COLO668 (cell line): ENCODE measurements at regions not wholly inside any gene's neighbourhood (a gene's known extent, or its start where the extent isn't known, plus 50 kb on each side); places are given as distances from the start of the nearest gene placed in this dataset.
"Not testable (repeated sequence)": the region's sequence is repeated elsewhere in the genome, so short reads cannot be mapped to it uniquely, and the experiment has no call there.

Experiments
- DNase-seq: peaks from one replicate; lab custom pipeline; 2025; ENCODE audit not compliant: unreplicated experiment; lab: John Stamatoyannopoulos, UW

DNA sequence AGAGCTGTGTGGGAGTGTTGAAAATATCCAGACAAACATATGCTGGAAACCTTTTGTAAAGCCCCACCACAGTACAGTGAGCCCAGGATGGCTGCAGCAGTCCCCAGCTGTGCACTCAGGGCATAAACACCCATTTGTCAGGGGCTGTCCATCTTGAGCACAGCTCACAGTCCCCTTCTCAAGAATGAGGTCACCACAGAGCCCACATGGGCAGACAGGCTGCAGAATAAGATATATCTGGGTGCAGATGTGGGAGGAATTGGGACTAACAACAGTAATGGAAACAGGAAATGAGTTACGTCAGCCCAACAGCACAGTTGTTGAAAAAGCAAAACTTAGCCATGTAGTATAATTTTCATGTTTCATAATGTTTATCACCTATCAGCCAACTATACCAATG is 219.6 kb downstream of the ETAA1 start:
- no peak for DNase-seq

DNA sequence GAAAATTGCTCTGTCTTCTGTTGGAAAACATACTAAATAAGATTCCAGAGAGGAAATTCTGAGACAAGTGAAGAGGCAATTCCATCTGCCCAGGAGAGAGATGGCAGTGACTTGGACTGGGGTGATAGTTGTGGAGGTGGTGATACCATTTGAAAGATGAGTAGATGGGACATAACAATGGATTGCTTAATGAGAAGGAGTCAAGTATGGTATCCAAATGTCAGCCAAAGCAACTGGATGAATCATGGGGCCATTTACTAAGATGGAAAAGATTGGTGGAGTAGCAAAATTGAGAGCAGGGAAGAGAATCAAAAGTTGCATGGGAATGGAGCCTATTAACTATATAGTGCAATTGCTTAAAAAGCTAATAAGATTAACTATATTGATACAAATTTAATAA is 222.1 kb downstream of the ETAA1 start:
- no peak for DNase-seq

DNA sequence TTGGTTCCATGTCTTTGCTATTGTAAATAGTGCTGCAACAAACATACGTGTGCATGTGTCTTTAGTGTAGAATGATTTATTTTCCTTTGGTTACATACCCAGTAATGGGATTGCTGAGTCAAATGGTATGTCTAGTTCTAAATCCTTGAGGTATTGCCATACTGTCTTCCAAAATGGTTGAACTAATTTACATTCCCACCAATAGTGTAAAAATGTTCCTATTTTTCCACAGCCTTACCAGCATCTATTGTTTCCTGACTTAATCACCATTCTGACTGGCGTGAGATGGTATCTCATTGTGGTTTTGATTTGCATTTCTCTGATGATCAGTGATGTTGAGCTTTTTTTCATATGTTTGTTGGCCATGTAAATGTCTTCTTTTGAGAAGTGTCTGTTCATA is 226.6 kb downstream of the ETAA1 start:
- DNase-seq, result not testable (repeated sequence)

DNA sequence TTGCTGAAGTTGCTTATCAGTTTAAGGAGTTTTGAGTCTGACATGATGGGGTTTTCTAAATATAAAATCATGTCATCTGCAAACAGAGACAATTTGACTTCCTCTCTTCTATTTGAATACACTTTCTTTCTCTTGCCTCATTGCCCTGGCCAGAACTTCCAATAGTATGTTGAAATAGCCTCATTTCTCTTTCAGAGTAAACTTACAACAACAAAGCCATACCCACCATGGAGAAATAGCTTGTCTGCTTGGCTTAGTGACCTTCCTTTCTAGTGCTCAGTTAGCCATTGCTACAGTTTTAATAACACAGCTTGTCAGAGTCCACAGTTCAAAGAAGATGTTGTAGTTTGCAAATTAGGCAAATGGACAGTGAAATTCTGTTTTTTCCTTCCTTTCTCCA is 228.0 kb downstream of the ETAA1 start:
- no peak for DNase-seq

DNA sequence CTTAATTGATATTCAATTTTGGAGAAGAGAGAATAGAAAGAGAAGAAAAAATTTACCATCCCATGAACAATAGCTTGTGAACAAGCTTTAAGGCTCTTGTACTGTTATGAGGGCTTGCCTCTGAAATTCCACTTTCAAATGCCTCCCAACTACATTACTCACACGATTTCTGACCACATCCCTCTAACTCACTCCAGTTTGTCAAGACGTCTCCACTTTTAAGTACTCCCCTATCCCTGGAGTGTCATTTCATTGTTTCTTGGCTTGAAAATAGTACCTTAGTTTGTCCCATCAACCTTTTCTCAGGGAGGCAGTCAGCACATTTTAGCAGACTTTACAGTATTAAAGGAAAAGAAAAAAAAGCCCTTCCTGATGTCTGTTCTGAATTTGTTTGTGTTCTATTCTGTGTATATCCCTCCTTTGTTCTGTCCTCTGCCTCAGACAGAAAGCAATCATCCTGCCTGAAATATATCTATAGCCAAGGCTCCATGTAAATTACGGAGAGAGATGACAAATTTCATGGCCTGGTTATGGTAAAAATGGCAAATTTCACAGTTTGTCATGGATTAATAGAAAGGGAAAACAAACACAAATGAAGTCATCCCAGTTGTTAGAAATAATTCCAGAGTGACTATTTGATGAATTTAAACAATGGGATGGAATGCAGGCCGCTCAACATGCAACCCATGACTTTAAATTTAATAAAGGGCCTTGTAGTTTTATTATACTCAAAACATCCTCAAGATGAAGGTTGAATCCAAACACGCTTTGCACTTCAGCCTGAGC is 228.8 kb downstream of the ETAA1 start:
- DNase-seq, result no peak

GRCh38 chr2:67626656-67627055 is 229.5 kb downstream of the ETAA1 start:
- no peak for DNase-seq

DNA sequence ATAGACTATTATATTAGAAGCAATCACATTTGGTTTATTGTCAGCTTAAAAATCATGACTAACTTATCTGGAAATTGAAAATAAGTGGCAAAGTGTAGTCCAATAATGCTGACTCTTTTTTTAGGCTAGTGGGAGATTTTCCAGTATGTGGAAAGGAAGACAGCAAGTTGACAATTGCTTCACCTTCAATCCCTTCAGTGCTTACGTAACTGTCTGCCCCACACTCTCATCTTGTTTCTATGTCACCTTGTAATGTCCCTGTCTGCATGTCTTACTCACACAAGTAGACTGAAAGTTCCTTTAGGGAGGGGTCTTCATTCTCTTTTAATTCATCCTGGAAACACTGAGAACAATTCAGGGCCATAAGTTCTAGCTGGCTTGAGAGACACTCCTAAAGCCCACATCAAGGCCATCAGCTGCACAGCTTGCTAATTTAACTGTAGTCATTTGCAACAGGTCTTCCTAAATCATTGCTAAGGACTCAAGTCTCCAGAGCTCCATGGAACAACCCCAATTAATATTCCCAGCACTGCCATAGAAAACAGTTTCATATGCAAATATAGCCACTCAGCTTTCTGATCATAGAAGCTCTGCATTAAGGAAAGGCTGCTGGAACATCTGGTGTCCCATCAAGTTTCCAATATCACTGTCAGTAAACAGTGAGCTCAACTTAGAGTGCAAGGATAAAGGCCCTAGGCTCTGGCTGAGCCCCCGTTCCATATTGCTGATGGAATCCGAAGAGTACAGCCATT is 230.5 kb downstream of the ETAA1 start:
- DNase-seq, result no peak

DNA sequence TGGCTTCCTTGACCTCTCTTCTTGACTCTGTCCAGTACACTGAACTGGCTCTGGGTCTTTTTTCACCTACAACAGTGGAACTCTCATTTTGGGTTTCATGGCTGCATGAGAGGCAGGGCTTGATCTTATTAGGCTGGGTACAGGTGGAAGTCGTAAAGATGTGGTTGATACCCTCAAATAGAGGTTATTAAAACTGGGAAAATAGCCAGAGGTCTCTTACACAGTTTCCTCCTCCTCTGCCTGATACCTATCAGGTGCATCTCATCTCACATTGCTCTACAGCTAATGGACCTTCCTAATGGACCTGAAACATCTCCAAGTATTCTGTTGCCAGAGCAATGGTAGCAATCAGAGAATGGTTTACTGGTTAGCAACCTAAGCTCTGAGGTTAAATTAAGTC is 231.8 kb downstream of the ETAA1 start:
- DNase-seq, result no peak

- DNase-seq, result no peak
These were observed 234.3 kb downstream of the ETAA1 start for GRCh38 chr2:67631483-67631882.

DNA sequence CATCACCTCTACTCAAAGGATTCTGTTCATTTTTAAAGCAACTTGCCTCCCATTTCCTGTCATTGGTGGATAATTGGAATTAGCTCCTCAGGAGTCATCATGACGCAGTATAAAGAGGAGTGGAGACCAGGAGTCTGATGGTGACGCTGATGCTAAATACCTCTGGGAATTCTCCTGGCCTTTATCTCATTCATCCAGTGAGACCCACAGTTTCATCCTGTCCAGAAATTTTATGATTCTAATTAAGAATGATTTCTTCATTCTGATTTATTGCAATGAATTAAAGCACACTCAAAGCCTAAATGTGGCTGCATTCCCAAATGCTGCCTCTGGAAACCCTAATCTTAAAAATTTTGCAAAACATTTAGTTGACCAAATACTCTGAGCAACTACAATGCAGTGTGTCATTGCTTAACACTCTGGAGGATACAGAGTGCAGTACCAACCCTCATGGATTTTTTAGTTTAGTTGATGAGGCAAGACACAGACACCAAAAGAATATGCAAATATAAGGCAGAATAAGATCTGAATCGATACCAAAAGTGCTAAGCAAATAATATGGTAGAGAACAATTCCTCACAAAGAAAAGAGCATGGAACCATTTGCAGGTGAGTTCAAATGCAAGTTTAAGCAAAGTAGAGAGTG is 236.2 kb downstream of the ETAA1 start:
- DNase-seq, result no peak

DNA sequence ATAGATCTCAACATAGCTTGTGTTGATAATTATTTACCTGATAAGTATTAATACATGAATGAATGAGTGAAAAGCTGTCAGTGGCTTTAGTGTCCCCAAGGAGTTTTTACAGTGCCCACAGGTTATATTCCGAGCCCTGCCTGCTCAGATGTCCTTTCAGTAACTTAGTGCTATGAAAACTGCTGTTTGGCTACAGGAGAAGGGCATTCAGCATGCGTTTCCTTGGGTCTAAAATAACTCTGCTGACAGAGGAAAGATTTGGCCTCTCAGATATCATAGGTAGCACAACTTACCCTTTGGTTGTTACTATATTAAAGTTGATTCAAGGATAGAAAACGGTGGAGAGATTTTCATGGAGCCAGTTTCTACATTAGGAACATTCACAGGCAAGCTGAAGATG is 241.0 kb downstream of the ETAA1 start:
- no peak for DNase-seq

DNA sequence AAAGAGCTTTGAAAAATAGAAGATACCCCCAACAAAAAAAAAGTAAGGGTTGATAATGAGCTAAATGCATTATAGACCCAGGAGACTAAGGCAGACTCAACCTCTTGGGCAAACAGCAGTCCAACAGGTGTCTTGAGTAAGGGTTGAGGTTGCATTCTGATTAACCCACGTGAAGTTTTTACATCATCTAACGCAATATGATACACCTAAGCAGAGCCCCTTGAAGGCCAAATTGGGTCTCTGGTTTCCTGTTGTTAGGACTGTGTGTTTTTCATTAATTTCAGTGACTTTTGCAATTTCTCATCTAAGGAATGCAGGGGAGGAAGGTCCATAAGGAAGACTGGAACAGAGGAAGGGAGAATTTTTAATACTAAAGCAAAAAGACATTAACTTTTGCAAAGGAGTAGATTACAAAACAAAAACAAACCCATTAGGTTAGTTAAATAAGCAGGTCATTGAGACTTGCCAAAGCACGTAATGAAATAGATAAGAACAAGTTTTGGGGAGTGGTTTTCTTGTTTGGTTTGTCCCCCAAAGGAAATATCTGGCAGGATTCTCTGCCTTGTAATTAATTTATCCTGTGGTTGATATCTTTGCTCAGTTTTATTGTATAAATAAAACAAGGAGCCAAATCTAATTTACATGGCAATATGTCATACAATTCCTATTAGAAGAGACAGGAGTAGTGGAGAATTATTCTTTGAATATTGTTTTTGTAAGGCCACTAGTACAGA is 244.3 kb downstream of the ETAA1 start:
- DNase-seq, result no peak

DNA sequence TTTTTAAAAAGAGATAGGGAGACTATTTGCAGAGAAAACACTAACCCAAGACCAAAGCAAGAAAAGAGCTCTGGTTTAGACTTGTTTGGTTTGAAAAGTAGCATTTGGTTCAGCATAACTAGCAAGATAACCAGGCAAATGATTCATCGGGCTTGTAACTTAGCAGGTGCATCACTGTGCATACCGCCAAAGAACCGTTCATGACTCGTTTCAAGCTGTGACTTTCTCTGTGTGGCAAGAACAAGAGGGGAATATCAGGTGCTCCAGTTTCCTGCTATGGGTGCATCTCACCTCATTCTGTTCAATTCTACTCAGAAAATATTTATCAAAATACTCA is 244.9 kb downstream of the ETAA1 start:
- DNase-seq, result no peak

DNA sequence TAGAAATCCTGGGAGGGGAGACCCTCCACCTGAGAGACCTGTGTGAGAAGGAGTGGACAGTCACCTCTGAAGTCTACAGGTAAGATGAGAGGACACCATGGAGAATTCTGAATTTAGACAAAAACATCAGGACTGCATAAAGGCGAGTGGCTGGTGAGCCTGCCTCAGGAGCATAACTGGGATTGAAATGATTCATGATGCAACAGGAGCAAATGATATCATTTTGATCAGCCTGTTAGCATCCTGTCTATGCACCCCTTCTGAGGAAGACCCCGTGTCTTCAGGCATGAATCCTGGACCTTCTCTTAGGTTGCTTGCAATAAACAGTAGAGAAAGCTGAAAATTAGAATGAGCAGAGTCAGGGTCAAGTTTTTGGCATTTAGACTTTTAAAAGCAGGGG is 245.8 kb downstream of the ETAA1 start:
- DNase-seq, result no peak

DNA sequence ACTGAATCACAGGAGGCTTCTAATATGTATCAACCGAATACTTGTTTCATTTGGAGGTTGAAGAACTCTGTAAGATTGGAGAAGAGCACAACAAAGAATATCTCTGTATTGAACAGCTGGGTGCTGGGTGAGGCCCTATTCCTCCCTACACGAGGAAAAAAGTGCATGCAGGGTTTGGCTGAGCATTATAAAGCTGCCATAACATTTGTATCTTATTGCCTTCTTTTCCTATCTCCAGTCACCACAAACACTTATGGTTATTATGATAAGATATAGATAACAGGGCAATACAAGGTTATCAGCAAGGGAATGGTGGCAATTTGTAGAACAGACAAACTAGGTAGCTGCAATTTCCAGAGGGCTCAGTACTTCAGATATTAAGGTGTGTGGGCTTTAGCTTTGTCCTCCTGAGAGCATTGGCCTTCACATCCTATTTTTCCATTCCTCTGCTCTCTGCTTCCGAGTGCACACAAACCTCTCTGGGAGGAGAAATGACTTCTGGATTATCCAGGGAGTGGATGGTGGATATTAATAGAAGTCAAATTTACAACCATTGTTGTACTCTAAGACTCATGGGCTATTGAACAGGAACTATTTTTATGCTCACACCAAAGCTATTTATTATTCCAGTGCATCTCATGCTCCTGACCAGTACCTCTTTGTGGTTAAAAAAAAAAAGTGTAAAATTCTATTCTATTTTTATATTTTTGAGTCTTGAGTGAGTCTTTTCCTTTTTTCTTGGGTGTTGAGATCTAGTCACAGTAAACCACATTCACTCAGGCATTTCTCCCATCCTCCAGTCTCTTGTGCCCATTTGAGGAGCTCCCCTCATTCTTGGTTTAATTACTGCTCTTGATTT is 248.4 kb downstream of the ETAA1 start:
- no peak for DNase-seq

DNA sequence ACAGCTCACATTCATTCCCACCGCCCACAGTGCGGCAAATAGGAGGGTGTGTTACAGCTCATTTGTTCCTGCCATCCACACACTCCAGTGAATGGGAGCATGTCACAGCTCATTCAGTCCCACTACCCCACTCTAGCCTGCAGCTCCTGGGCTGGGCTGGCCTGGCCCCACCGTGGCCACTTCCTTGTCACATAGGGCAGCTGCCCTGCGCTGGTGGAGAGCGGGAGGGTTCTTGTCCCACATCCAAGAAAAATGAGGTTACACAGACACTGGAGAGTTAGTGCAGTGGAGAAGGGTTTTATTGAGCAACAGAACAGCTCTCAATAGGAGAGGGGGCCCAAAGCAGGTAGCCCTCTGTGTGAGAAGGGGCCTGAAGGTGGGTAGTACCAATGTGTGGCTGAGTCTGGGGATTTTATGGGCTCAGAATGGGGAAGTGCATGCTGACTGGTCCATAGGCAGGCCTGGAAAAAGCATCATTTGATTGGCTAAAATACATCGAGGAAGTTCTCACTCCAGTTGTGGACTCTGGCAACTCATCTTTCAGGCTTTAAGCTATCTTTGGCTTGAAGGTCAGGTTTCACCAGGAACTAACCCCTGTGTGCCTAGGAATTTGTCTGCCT is 249.7 kb downstream of the ETAA1 start:
- DNase-seq, result no peak

GRCh38 chr2:67649331-67650261 is 252.5 kb downstream of the ETAA1 start:
- peak; percentile 73 for DNase-seq

- DNase-seq, result peak; percentile 50
These were observed 253.4 kb downstream of the ETAA1 start for GRCh38 chr2:67650291-67651133.
